ENCODE measurements at regions not wholly inside any gene's neighbourhood (a gene's known extent, or its start where the extent isn't known, plus 50 kb on each side); places are given as distances from the start of the nearest gene placed in this dataset.

DNA sequence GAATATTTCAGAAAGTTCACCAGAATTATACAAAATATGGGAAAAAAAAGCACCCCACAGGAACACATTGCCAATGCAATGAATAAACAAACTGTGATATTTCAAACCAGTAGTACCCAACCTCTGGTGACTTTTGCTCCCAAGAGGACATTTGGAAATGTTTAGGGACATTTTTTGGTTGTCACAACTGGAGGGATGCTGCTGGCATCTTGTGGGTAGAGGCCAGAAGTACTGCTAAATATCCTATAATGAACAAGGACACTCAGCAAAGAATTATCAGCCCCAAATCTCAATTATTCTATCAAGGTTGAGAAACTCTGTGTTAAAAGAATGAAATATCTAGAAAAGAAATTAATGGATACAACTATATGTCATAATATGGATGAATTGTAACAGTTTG, 1334.4 kb upstream of the FLRT2 start:
- TF ChIP-seq SIN3A (IDR thresholded peaks at IDR 0.05; ENCODE audit: borderline replicate concordance, insufficient read depth, low read length) (no peak), TAF1 (IDR thresholded peaks at IDR 0.05; ENCODE audit: borderline replicate concordance, insufficient read depth, low read length) (no peak), FOXP2 (optimal IDR thresholded peaks at IDR 0.05; ENCODE audit: borderline replicate concordance, extremely low read depth, extremely low read length, insufficient read depth) (no peak), POLR2AphosphoS5 (IDR thresholded peaks at IDR 0.05; ENCODE audit: low read depth, low read length) (no peak)
- TF ChIP-seq, protein P1, sequence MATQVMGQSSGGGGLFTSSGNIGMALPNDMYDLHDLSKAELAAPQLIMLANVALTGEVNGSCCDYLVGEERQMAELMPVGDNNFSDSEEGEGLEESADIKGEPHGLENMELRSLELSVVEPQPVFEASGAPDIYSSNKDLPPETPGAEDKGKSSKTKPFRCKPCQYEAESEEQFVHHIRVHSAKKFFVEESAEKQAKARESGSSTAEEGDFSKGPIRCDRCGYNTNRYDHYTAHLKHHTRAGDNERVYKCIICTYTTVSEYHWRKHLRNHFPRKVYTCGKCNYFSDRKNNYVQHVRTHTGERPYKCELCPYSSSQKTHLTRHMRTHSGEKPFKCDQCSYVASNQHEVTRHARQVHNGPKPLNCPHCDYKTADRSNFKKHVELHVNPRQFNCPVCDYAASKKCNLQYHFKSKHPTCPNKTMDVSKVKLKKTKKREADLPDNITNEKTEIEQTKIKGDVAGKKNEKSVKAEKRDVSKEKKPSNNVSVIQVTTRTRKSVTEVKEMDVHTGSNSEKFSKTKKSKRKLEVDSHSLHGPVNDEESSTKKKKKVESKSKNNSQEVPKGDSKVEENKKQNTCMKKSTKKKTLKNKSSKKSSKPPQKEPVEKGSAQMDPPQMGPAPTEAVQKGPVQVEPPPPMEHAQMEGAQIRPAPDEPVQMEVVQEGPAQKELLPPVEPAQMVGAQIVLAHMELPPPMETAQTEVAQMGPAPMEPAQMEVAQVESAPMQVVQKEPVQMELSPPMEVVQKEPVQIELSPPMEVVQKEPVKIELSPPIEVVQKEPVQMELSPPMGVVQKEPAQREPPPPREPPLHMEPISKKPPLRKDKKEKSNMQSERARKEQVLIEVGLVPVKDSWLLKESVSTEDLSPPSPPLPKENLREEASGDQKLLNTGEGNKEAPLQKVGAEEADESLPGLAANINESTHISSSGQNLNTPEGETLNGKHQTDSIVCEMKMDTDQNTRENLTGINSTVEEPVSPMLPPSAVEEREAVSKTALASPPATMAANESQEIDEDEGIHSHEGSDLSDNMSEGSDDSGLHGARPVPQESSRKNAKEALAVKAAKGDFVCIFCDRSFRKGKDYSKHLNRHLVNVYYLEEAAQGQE (IDR thresholded peaks at IDR 0.05; ENCODE audit: insufficient read depth in 1 of 2, low read depth in 2 of 2, low read length in 2 of 2), result no peak

DNA sequence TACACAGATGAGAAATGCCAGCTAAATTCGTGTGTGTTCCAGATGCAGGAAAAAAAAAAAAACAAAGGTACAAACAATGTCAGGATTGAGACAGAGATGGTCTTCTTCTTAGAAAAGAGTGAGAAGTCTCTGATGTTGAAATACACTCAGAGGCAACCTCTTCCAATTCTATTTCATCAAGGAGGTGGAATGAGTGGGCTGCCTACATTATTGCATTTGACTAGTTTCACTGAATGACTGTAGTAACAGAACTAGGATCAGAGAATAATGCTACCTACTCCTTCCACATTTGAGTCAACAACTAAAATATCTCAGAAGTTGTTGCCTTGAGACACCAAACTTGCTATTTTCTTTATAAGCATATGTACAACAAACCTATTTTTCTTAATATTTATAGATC, 1332.2 kb upstream of the FLRT2 start:
- no peak for TF ChIP-seq FOXP2 (optimal IDR thresholded peaks at IDR 0.05; ENCODE audit: borderline replicate concordance, extremely low read depth, extremely low read length, insufficient read depth)
- TF ChIP-seq, protein P1 (IDR thresholded peaks at IDR 0.05; ENCODE audit: insufficient read depth in 1 of 2, low read depth in 2 of 2, low read length in 2 of 2), result no peak

DNA sequence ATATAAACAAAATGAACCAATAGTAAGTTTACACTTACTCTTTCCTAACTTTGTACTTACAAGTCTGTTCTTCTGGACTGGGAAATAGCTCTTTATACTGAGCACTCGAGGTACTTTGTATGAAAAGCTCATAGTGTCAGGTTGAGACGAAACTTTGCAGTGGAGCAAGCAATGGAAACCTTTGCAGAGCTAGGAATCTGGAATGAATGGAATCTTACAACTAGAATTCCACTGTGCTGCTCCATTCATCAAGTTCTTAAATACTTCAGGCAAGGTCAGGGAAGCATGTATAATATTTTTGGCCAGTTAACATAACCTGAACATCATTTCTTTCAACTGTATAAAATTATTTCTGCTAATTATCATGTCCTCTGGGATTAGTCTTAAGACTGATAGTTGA, 1327.5 kb upstream of the FLRT2 start:
- TF ChIP-seq FOXP2 (optimal IDR thresholded peaks at IDR 0.05; ENCODE audit: borderline replicate concordance, extremely low read depth, extremely low read length, insufficient read depth) (no peak), SIN3A (IDR thresholded peaks at IDR 0.05; ENCODE audit: borderline replicate concordance, insufficient read depth, low read length) (no peak), POLR2AphosphoS5 (IDR thresholded peaks at IDR 0.05; ENCODE audit: low read depth, low read length) (no peak), TAF1 (IDR thresholded peaks at IDR 0.05; ENCODE audit: borderline replicate concordance, insufficient read depth, low read length) (no peak)
- TF ChIP-seq, protein P1 (IDR thresholded peaks at IDR 0.05; ENCODE audit: insufficient read depth in 1 of 2, low read depth in 2 of 2, low read length in 2 of 2), result no peak

DNA sequence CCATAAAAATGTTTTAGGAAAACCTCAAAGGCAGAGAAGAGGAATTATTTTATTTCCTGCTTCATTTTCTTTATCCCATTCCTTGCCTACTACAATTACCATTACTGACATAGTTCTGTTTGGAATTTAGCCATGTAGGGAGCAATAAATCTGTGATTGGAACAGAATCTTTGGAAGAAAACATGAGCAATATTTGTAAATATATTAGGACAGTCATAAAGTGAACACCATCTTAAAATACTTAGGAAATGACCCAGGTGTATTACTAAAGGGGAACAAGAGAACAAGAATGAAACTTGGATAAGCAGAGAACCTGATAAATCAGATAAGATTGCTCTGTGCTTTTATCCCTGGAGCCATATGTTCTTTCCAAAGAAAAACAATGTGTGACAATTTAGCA, 1326.0 kb upstream of the FLRT2 start:
- TF ChIP-seq TAF1 (IDR thresholded peaks at IDR 0.05; ENCODE audit: borderline replicate concordance, insufficient read depth, low read length), result no peak
- TF ChIP-seq FOXP2 (optimal IDR thresholded peaks at IDR 0.05; ENCODE audit: borderline replicate concordance, extremely low read depth, extremely low read length, insufficient read depth), result no peak
- TF ChIP-seq POLR2AphosphoS5 (IDR thresholded peaks at IDR 0.05; ENCODE audit: low read depth, low read length), result no peak
- TF ChIP-seq SIN3A (IDR thresholded peaks at IDR 0.05; ENCODE audit: borderline replicate concordance, insufficient read depth, low read length), result no peak
- TF ChIP-seq, protein P1 (IDR thresholded peaks at IDR 0.05; ENCODE audit: insufficient read depth in 1 of 2, low read depth in 2 of 2, low read length in 2 of 2), result no peak

DNA sequence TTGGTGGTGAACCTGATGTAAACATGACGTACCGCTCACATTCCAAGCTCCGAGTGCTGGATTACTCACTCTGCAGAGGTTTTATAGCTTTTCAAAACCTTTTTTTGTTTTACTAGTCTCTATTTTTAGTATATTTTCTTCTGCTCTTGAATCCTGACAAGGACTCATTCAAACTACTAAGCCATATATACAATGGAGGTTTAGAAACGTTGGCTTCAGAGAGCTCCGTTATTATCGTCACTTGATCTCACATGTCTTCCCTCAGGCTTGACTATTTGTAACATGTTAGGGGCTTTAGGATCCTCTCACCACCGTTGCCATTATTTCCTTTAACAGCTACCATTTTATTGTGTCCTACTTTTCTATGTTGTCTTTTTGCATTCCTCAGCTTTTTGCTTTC, 1321.5 kb upstream of the FLRT2 start:
- TF ChIP-seq TAF1 (IDR thresholded peaks at IDR 0.05; ENCODE audit: borderline replicate concordance, insufficient read depth, low read length), result no peak
- TF ChIP-seq, protein P1 (IDR thresholded peaks at IDR 0.05; ENCODE audit: insufficient read depth in 1 of 2, low read depth in 2 of 2, low read length in 2 of 2), result no peak
- no peak for TF ChIP-seq SIN3A (IDR thresholded peaks at IDR 0.05; ENCODE audit: borderline replicate concordance, insufficient read depth, low read length)
- no peak for TF ChIP-seq POLR2AphosphoS5 (IDR thresholded peaks at IDR 0.05; ENCODE audit: low read depth, low read length)
- no peak for TF ChIP-seq FOXP2 (optimal IDR thresholded peaks at IDR 0.05; ENCODE audit: borderline replicate concordance, extremely low read depth, extremely low read length, insufficient read depth)
